T-helper 1 cell treated with Interleukin-12 subunit alpha and Interleukin-12 subunit beta and Interleukin-4 antibody, amounts not matched to agents 30 ng/mL and 1 ng/mL, for 36 hours (primary cell): ENCODE measurements at regions not wholly inside any gene's neighbourhood (a gene's known extent, or its start where the extent isn't known, plus 50 kb on each side); places are given as distances from the start of the nearest gene placed in this dataset.
"Not testable (repeated sequence)": the region's sequence is repeated elsewhere in the genome, so short reads cannot be mapped to it uniquely, and the experiment has no call there.

Experiments used
- intact Hi-C: fragments of 100-400 bp; cut with micrococcal nuclease; formaldehyde crosslinking; loops from one replicate; pipeline ENCODE4 v1.15.1; 2024

DNA sequence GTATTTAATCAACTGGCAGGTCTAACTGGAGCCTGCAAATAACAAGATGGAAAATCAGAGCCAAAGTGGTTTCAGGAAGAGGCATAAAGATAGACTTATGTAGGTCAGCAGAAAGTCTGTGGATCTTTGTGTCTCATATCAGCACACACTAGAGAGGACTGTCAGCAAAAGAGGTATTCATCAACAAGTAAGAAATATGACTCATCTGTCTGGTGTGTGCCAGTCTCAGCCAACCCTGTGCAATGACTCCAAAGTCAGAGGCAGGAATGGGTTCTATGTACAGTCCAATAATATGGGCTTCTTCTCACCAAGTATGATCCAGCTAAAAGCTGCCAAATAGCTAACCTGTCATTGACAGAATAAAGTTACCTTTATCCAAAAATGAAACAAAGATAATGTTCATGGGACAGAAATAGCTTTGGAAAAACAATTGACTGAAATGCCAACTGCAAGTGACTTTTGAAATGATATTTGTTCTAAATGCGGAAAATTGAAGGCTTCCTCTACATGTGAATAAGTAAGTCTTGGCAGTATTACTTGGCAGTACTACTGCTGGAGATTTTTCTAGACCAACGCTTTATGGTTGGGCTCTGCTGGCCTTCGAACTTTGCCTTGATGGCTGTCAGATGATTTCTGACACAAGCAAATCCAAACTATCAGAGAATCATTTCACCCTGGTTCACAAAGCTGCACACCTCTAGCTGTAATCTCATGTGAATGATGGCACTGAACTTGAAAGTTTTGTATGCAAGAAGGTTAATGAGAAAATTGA lies 272.3 kb upstream of the SEMA3C start:
- intact Hi-C loops, result no loop called here

DNA sequence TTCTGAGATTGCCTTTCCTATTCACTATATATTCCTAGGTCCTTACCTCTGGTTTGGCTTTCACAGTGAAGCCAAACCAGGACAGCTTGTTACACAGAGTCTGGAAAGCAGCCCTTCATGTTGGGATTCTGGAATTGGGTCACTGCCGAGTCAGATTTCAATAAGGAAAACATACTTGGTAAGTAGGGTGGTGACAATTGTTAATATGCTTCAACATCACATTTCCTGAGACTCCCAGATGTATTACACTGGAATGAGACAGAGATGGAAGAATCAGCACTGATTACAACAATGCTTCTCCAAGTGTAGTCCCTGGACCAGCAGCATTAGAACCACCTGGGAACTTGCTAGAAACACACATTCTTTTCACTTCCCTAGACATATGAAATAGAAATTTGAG lies 268.9 kb upstream of the SEMA3C start:
- intact Hi-C loops, result no loop called here

- intact Hi-C loops, result no loop called here
These were observed 267.8 kb upstream of the SEMA3C start for GRCh38 chr7:81186691-81187090.

- intact Hi-C loops, result no loop called here
These were observed 266.2 kb upstream of the SEMA3C start for GRCh38 chr7:81185072-81185471.

DNA sequence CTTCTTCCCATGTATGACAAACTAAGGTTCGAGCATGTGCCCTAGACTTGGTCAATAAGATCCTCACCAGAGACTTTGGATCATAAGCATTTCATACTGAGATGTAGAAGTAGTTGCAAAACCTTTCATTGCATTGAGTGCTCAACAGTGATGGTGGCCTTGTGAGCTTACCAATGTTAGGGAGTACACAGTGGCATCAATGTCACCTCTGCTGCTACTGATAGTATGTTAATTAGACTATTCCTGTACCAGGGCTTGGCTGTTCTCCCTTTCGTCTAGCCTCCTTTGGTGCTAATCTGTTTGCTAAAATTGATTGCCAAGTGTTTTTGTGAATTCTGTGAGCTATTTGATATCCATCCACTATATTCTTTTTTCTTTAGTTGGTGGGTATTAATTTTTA lies 264.5 kb upstream of the SEMA3C start:
- intact Hi-C loops, result no loop called here

DNA sequence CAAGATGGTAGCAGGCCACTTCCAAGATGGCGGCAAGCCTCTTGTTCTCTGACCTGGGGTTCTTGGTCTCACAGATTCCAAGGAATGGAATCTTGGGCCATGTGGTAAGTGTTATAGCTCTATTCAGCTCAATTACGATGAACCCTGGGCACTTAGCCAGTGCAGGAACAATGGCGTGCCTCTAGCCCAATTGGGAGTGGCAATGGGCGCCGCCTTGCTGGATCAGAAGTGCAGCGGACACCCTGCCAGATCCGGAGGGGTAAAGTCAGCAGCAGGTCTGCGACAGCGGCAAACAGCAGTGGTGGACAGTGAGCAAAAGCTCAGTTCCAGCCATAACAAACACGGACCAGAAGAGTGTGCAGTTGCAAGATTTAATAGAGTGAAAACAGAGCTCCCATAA lies 263.2 kb upstream of the SEMA3C start:
- intact Hi-C loops, result not testable (repeated sequence)

- intact Hi-C loops, result no loop called here
These were observed 262.2 kb upstream of the SEMA3C start for GRCh38 chr7:81181066-81181465.

GRCh38 chr7:81180573-81180972 lies 261.7 kb upstream of the SEMA3C start:
- intact Hi-C loops, result no loop called here

- intact Hi-C loops, result no loop called here
These were observed 256.6 kb upstream of the SEMA3C start for GRCh38 chr7:81175275-81175940.

DNA sequence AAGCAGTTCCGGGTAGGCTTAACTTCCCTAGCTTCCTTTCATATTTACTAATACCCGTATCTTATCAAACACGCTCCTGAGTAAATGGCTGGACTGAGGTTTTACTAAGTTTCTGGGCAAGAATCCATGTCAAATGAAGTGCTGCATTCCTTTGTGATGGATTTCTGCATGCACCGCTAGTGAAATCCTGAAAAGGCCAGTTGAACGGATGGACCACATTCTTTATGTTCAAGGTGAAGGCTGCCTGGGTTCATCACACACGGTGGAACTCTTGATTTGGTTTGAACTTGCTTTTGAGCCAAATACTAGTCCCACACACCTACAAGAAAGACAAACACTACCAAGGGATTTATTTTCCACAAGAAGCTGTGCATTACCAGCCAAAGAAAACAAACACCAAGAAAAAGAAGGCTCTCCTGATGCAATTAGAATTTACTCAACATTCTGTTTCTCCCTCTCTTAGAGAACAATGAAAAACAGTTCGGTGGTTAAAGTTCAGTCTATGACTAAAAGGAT lies 255.0 kb upstream of the SEMA3C start:
- intact Hi-C loops, result no loop called here

DNA sequence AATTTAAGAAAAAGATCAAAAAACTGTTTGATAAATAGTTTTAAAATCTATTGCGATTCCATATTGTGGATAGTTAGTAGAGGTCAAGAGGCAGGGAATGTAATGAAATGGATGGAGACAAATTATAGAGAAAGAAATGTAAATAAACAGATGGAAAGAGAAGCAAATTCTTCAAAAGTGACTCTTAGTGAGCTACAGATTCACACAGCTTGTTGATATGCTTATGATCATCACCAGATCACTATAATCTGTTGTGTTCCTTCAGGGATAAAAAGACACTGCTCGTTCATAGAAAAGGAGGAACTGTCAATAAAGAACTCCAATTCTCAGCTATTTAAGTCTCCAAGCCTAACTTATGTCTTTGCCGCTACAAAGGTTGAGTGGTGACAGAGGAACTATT lies 251.4 kb upstream of the SEMA3C start:
- intact Hi-C loops, result no loop called here

GRCh38 chr7:81167934-81168333 lies 249.1 kb upstream of the SEMA3C start:
- intact Hi-C loops, result no loop called here

DNA sequence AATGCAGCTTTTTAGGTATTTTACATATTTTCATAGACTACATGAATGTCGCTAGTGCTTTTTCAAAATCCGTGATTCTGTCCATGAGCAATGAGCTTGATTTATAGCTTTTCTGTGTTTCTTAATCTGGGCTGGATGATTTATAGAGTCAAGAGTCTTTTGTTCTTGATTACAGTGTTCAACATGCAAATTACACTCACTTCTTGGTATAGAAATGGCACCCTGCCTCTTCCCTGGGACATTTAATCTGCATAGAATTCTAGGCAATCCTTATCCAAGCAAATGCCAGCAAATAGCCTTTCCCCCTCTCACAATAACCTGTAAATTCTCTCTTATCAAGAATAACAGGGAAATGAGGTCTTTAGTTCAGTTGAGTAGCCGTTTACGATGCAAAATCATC lies 246.2 kb upstream of the SEMA3C start:
- intact Hi-C loops, result no loop called here

GRCh38 chr7:81162771-81163525 lies 244.1 kb upstream of the SEMA3C start:
- intact Hi-C loops, result no loop called here

DNA sequence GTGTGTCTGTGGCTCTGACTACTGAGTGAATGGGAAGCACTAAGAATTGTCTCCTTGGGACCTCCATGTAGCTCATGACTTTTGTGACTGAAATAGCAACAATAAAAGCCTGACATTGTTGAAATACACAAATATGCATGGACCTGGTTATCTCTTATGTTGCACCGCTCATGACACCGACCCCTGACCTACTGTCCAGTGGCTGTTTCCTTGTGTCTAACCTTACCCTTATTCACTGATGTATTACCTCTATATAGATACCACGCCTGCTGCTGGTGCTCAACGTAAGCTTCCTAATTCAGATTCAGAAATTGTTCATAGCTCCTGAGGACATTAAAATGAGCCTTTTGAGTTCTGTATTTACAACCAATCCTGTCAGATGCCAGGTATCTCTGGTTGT lies 243.4 kb upstream of the SEMA3C start:
- intact Hi-C loops, result no loop called here

DNA sequence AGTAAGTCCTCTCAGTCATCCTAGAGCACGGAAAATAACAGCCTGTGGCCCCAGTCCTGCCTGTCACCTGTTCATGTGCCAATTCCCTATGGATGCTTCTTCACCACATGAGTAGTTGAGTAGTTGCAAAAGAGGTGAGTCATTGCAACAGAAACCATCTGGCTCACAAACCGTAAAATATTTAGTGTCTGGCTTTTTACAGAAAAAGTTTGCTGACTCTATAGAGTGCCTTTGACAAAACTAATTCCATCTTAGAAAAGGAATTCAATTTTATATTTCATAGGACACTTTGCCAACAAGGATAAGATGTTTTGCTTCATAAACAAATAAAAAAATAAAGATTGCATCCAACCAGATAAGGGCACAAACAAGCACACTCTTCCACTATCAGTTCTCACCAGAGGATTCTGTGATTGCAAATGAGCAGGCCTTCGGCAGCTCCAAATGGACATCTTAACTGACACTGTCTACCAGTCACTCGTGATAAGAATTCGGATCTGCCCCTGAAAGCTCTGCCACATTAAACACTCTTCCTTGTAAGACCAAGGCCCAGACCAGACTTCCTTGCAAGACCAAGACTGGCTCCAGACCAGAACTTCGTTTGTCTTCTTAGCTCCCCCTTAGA lies 242.7 kb upstream of the SEMA3C start:
- intact Hi-C loops, result no loop called here

DNA sequence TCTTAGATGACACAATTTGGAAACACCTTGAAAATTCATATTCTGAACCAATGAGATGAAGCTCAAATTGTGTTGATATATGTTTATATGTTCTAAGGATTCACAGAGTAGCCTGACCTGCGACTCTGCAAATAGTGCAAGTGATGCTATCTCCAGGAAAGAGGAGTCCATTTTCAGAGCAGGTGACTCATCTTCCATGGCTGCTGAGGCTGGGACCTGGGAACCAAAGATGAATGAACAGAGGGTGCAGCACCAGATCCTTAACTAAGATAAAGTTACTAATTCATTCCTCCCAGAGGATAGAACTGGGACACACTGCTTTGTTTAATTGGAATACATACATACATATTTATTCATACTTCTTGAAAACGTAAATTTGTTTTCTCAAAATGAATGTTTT lies 240.6 kb upstream of the SEMA3C start:
- intact Hi-C loops, result no loop called here

DNA sequence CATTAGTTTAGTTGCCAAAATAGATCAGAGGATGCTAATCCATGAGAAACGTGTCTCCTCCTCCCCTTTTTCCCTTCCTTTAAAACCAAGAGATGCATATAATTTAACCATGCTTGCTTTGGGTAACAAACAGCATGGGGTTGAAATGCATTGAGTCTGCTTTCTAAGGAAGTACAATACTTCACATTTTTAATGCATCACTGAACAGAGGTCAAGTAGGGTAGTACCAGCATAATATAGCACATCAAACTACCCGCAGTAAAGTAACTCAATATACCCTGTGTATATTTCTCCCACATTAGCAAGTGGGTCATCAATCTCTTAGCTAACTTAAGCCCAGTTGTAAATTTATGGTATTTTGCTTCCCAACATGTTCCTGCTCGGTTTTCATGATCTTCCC lies 239.3 kb upstream of the SEMA3C start:
- intact Hi-C loops, result no loop called here

- intact Hi-C loops, result no loop called here
These were observed 237.0 kb upstream of the SEMA3C start for GRCh38 chr7:81155654-81156373.

GRCh38 chr7:81154565-81154964 lies 235.7 kb upstream of the SEMA3C start:
- intact Hi-C loops, result no loop called here

GRCh38 chr7:81152925-81153324 lies 234.1 kb upstream of the SEMA3C start:
- intact Hi-C loops, result not testable (repeated sequence)
